ENCODE measurements at regions not wholly inside any gene's neighbourhood (a gene's known extent, or its start where the extent isn't known, plus 50 kb on each side); places are given as distances from the start of the nearest gene placed in this dataset.

DNA sequence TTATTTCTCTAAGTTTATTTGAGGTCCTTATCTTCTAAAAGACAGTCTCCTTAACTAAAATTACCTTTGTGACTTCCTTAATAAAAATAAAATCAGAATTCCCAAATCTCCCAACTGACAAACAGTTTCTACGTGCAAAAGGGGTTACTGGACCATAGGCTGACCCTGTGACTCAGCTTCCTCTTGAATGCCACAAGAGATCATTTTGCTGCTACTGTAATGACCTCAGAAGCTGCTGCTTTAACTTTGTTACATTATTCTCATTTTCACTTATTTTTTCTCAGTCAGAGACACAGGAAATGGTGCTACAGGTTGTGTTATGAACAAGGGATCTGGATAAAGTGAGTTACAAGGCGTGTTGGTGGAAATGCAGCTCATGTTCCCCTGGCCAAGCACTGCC, 132.2 kb upstream of the TMTC2 start:
- no peak for ATAC-seq

DNA sequence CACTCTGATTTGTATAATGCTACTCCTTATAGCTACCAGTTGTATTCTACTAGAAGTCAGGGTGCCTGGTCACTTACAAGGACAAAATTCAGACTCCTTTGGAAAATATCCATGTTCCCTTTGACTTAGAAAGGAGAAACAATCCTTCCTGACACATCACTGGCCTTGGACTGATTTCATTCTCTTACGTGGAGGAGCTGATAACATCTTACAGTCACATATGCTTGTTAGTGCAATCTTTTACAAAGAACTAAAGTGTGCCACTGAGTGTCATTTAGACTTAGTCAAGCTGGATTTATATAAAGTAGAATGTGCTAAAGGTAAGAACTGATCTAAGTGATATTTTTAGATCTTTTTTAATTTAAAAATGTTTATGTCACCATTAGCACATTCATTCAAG, 131.0 kb upstream of the TMTC2 start:
- H3K27ac ChIP-seq, result no peak overlapping the region
- no peak for ATAC-seq
- TF ChIP-seq, protein P1, sequence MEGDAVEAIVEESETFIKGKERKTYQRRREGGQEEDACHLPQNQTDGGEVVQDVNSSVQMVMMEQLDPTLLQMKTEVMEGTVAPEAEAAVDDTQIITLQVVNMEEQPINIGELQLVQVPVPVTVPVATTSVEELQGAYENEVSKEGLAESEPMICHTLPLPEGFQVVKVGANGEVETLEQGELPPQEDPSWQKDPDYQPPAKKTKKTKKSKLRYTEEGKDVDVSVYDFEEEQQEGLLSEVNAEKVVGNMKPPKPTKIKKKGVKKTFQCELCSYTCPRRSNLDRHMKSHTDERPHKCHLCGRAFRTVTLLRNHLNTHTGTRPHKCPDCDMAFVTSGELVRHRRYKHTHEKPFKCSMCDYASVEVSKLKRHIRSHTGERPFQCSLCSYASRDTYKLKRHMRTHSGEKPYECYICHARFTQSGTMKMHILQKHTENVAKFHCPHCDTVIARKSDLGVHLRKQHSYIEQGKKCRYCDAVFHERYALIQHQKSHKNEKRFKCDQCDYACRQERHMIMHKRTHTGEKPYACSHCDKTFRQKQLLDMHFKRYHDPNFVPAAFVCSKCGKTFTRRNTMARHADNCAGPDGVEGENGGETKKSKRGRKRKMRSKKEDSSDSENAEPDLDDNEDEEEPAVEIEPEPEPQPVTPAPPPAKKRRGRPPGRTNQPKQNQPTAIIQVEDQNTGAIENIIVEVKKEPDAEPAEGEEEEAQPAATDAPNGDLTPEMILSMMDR (IDR thresholded peaks at IDR 0.05), result no peak
- H3K27me3 ChIP-seq, result no peaks in the 10 kb centered on the region
- H3K4me1 ChIP-seq, result no peaks in the 10 kb centered on the region
- H3K36me3 ChIP-seq, result no peaks in the 10 kb centered on the region
- no peak for DNase-seq
- intact Hi-C loops (cut with DNase I), result no loop called here
- no peak overlapping the region for H3K4me3 ChIP-seq
- peaks cover 0 to 16% of the 10 kb centered on the region in 2 donors for H3K9me3 ChIP-seq

More for the DNA sequence above, 132.2 kb upstream of the TMTC2 start:
- DNase-seq, result no peak
- no peaks in the 10 kb centered on the region for H3K4me1 ChIP-seq
- H3K9me3 ChIP-seq, result peaks cover 0 to 24% of the 10 kb centered on the region in 2 donors
- intact Hi-C loops (cut with DNase I), result no loop called here
- H3K27me3 ChIP-seq, result no peaks in the 10 kb centered on the region
- H3K36me3 ChIP-seq, result no peaks in the 10 kb centered on the region
- no peak overlapping the region for H3K27ac ChIP-seq
- no peak overlapping the region for H3K4me3 ChIP-seq
- TF ChIP-seq, protein P1 (IDR thresholded peaks at IDR 0.05), result no peak

DNA sequence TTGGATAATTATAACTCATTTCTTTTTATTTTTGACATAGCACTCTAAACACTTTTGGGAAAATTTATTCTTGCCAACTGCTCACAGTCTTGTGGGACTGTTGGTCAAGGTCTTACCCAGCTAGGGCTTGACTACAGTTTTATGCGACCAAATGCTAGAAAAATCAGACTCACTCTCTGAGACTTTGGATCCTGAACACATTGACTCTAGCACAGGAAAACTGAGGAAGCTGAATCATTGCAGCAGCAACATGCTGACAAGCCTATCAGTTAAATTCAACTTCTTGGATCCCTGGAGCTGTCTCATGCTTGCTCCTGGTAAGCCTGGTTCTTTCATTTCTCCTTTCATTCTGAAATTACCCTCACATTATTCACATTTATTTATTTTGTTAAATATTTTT, 120.7 kb upstream of the TMTC2 start:
- TF ChIP-seq, protein P1 (IDR thresholded peaks at IDR 0.05), result no peak
- Histone ChIP-seq H3K4me3 (no peak overlapping the region), H3K27ac (no peak overlapping the region), H3K4me1 (no peaks in the 10 kb centered on the region), H3K27me3 (no peaks in the 10 kb centered on the region), H3K9me3 (no peaks in the 10 kb centered on the region), H3K36me3 (no peaks in the 10 kb centered on the region)
- DNase-seq, result no peak
- no peak for ATAC-seq
- intact Hi-C loops (cut with DNase I), result no loop called here

DNA sequence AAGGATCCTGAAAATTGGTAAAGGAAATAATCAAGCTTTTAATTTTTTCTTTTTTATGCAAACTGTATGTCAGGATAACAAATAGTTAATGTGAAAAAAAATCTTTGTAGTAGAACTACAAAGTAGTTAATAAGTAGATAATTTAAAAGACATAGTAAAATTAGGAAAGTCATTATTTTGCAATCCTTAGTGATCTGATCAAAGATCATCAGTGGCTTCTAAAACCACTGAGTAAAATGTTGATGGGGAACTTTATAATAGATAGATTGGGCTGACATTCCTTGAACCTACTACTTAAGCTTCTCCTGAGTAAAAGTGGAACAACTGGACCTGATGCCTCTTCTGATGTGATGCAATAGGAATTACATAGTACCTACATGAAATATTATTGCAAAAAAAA, 119.0 kb upstream of the TMTC2 start:
- no peak for ATAC-seq
- no peaks in the 10 kb centered on the region for H3K4me1 ChIP-seq
- no peaks in the 10 kb centered on the region for H3K27me3 ChIP-seq
- TF ChIP-seq, protein P1 (IDR thresholded peaks at IDR 0.05), result no peak
- DNase-seq, result no peak
- H3K27ac ChIP-seq, result no peak overlapping the region
- H3K4me3 ChIP-seq, result no peak overlapping the region
- H3K9me3 ChIP-seq, result no peaks in the 10 kb centered on the region
- intact Hi-C loops (cut with DNase I), result no loop called here
- H3K36me3 ChIP-seq, result no peaks in the 10 kb centered on the region

DNA sequence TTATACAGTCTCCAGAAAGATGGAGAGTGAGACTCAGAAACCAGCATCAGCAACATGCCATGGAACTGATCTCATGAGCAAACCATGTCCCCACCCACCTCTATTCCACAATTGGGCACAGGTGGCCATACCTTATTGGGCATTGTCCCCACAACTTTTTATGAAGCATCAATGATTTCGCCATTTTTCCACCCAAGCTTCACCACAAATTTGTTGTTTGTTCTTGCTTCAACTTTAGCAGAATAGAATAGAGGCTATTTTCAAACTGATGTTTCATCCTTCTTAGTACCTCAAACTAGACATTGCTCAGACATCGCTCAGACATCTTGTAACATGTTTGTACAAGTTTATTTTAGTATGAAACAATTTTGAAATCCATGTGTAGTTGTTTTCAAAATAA, 112.5 kb upstream of the TMTC2 start:
- no peak for ATAC-seq
- Histone ChIP-seq H3K9me3 (no peaks in the 10 kb centered on the region), H3K36me3 (no peaks in the 10 kb centered on the region), H3K27me3 (no peaks in the 10 kb centered on the region), H3K4me1 (no peaks in the 10 kb centered on the region), H3K27ac (no peak overlapping the region), H3K4me3 (no peak overlapping the region)
- no peak for DNase-seq
- TF ChIP-seq, protein P1 (IDR thresholded peaks at IDR 0.05), result no peak
- intact Hi-C loops (cut with DNase I), result no loop called here
